Suppressor macrophage (primary cell): ENCODE measurements at regions not wholly inside any gene's neighbourhood (a gene's known extent, or its start where the extent isn't known, plus 50 kb on each side); places are given as distances from the start of the nearest gene placed in this dataset.

ENCODE experiments used
- DNase-seq, 4 experiments: peaks; one replicate each; pipeline ENCODE4 v3.0.0-alpha.2; 2020 to 2022

- no peak for DNase-seq
These were observed 59.4 kb upstream of the ZNF536 start for GRCh38 chr19:30312582-30313352.

- no peak for DNase-seq
These were observed 58.8 kb upstream of the ZNF536 start for GRCh38 chr19:30313353-30313750.

- no peak for DNase-seq
These were observed 58.0 kb upstream of the ZNF536 start for GRCh38 chr19:30314056-30314804.

- no peak for DNase-seq
These were observed 57.4 kb upstream of the ZNF536 start for GRCh38 chr19:30314805-30315155.

- DNase-seq, result no peak
These were observed 57.0 kb upstream of the ZNF536 start for GRCh38 chr19:30315159-30315558.

GRCh38 chr19:30316000-30316491, 56.1 kb upstream of the ZNF536 start:
- DNase-seq, result no peak

GRCh38 chr19:30316560-30317106, 55.6 kb upstream of the ZNF536 start:
- DNase-seq, result no peak

- no peak for DNase-seq
These were observed 54.8 kb upstream of the ZNF536 start for GRCh38 chr19:30317403-30317802.

GRCh38 chr19:30318261-30318660, 53.9 kb upstream of the ZNF536 start:
- no peak for DNase-seq

GRCh38 chr19:30318936-30319335, 53.2 kb upstream of the ZNF536 start:
- no peak for DNase-seq

GRCh38 chr19:30319411-30319810, 52.8 kb upstream of the ZNF536 start:
- no peak for DNase-seq

- no peak for DNase-seq
These were observed 52.3 kb upstream of the ZNF536 start for GRCh38 chr19:30319876-30320275.

GRCh38 chr19:30320466-30320865, 51.7 kb upstream of the ZNF536 start:
- DNase-seq, result no peak

GRCh38 chr19:30320916-30321315, 51.3 kb upstream of the ZNF536 start:
- DNase-seq, result no peak
